ENCODE measurements at regions not wholly inside any gene's neighbourhood (a gene's known extent, or its start where the extent isn't known, plus 50 kb on each side); places are given as distances from the start of the nearest gene placed in this dataset.

GRCh38 chr11:127440616-127441015, 440.0 kb upstream of the KIRREL3 start:
- Mint-ChIP-seq H3K4me1 (ENCODE audit: low read depth) (no peaks in the 10 kb centered on the region), H3K27me3 (ENCODE audit: insufficient read depth) (no peaks in the 10 kb centered on the region), H3K9me3 (no peaks in the 10 kb centered on the region), H3K4me3 (no peak overlapping the region), H3K36me3 (ENCODE audit: low read depth) (no peaks in the 10 kb centered on the region), H3K27ac (no peak overlapping the region)
- intact Hi-C loops (cut with micrococcal nuclease), result no loop called here
- DNase-seq (ENCODE audit: low spot score), result no peak

DNA sequence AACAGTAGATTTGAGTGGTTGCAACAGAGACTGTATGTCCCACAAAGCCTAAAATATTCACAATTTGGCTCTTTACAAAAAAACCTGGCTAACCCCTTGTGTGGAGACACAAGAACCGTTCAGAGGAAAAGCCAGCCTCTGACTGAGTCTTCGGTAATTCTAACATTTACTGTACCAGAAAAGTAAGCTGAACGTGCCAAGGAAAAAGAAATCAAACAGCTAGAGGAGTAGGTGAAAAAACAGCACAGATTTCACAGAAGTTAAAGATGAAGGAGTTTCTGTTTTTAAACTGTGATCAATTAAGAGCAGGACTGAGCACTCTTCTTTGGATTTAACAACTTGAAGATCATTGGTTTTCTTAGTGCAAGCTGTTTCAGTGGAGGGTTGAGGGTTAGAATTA, 424.7 kb upstream of the KIRREL3 start:
- intact Hi-C loops (cut with micrococcal nuclease), result no loop called here
- no peak overlapping the region for H3K4me3 Mint-ChIP-seq
- no peaks in the 10 kb centered on the region for H3K27me3 Mint-ChIP-seq (ENCODE audit: insufficient read depth)
- H3K9me3 Mint-ChIP-seq, result no peaks in the 10 kb centered on the region
- H3K27ac Mint-ChIP-seq, result no peak overlapping the region
- no peak for DNase-seq (ENCODE audit: low spot score)
- H3K4me1 Mint-ChIP-seq (ENCODE audit: low read depth), result no peaks in the 10 kb centered on the region
- H3K36me3 Mint-ChIP-seq (ENCODE audit: low read depth), result no peaks in the 10 kb centered on the region

DNA sequence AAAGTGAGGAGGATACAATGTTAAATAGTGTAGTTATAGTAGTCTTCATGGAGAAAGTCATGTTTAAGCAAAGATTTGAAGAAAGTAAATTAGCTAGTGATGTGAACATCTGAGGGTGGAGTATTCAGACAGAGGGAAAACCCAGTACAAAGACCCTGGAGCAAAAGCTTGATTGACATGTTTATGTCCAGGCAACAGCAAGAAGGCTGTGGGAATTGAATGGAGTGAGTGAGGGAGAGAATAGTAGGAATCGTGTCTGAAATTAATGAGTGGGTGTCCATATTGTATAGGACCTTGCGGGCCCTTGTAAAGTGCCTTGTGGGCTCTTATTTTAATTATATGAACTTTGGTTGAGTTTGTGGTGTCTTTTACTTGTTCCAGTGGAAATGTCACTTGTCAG, 424.1 kb upstream of the KIRREL3 start:
- Mint-ChIP-seq H3K4me3 (no peak overlapping the region), H3K27me3 (ENCODE audit: insufficient read depth) (no peaks in the 10 kb centered on the region), H3K4me1 (ENCODE audit: low read depth) (no peaks in the 10 kb centered on the region), H3K9me3 (no peaks in the 10 kb centered on the region), H3K27ac (no peak overlapping the region), H3K36me3 (ENCODE audit: low read depth) (no peaks in the 10 kb centered on the region)
- no peak for DNase-seq (ENCODE audit: low spot score)
- intact Hi-C loops (cut with micrococcal nuclease), result no loop called here

GRCh38 chr11:127420139-127420538, 419.6 kb upstream of the KIRREL3 start:
- Mint-ChIP-seq H3K27ac (no peak overlapping the region), H3K36me3 (ENCODE audit: low read depth) (no peaks in the 10 kb centered on the region), H3K9me3 (peaks cover 8% of the 10 kb centered on the region), H3K4me1 (ENCODE audit: low read depth) (no peaks in the 10 kb centered on the region), H3K27me3 (ENCODE audit: insufficient read depth) (no peaks in the 10 kb centered on the region), H3K4me3 (no peak overlapping the region)
- DNase-seq (ENCODE audit: low spot score), result no peak
- intact Hi-C loops (cut with micrococcal nuclease), result no loop called here

DNA sequence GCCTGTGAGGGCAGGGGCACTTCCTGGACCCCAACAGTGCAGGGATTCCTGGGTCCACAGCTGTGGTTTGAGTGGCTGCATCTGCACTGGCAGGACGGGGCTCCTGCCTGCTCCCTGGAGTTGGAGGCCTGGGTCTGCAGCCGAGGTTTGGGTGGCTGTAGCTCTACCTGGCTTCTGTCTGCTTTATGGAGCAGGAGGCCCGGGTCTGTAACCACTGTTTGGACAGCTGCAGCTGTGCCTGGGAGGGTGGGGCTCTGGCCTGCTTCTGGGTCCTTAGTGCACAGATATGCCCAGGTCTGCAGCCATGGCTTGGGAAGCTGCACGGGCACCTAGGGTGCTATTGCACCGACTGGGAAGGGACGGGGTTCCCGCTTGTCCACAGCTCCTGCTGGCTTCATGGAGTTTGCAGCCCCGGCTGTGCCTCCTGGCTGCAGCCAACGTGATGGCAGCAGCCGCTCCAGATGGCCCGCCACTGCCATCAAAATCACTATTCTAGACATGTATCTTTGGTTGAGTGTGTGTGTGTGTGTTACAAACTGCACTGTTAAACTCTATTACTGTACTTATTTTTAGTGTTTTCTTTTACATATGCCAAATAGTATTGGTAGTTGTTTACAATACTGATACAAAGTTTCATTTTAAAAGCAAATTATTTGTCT, 412.3 kb upstream of the KIRREL3 start:
- DNase-seq (ENCODE audit: low spot score), result no peak
- H3K27ac Mint-ChIP-seq, result no peak overlapping the region
- H3K4me3 Mint-ChIP-seq, result no peak overlapping the region
- peaks cover 17% of the 10 kb centered on the region for H3K9me3 Mint-ChIP-seq
- H3K4me1 Mint-ChIP-seq (ENCODE audit: low read depth), result no peaks in the 10 kb centered on the region
- H3K36me3 Mint-ChIP-seq (ENCODE audit: low read depth), result no peaks in the 10 kb centered on the region
- H3K27me3 Mint-ChIP-seq (ENCODE audit: insufficient read depth), result no peaks in the 10 kb centered on the region
- intact Hi-C loops (cut with micrococcal nuclease), result no loop called here

DNA sequence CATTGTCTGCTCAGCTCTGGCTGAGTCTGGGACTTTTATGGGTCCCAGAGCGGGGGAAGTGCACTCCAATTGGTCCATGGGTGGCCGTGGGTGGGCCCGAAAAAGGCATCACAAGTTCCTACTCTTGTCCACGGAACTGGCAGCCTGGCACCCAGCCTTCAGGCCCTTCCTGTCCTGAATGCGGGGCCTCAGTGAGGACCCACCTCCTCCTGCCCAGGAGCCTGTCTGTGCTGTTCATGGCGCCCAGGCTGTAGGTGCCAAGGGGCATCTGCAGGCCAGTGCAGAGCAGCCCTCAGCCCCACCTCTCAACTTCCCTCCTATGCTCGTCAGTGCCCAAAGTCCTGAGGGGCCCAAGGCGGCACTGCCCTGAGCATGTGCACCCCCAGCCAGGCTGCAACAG, 411.7 kb upstream of the KIRREL3 start:
- Mint-ChIP-seq H3K36me3 (ENCODE audit: low read depth) (no peaks in the 10 kb centered on the region), H3K9me3 (peaks cover 17% of the 10 kb centered on the region), H3K27ac (no peak overlapping the region), H3K4me3 (no peak overlapping the region), H3K27me3 (ENCODE audit: insufficient read depth) (no peaks in the 10 kb centered on the region), H3K4me1 (ENCODE audit: low read depth) (no peaks in the 10 kb centered on the region)
- intact Hi-C loops (cut with micrococcal nuclease), result no loop called here
- DNase-seq (ENCODE audit: low spot score), result no peak

GRCh38 chr11:127411283-127411682, 410.7 kb upstream of the KIRREL3 start:
- no peak for DNase-seq (ENCODE audit: low spot score)
- H3K36me3 Mint-ChIP-seq (ENCODE audit: low read depth), result no peaks in the 10 kb centered on the region
- no peak overlapping the region for H3K27ac Mint-ChIP-seq
- intact Hi-C loops (cut with micrococcal nuclease), result no loop called here
- no peak overlapping the region for H3K4me3 Mint-ChIP-seq
- H3K4me1 Mint-ChIP-seq (ENCODE audit: low read depth), result no peaks in the 10 kb centered on the region
- H3K9me3 Mint-ChIP-seq, result peaks cover 10% of the 10 kb centered on the region
- H3K27me3 Mint-ChIP-seq (ENCODE audit: insufficient read depth), result no peaks in the 10 kb centered on the region

DNA sequence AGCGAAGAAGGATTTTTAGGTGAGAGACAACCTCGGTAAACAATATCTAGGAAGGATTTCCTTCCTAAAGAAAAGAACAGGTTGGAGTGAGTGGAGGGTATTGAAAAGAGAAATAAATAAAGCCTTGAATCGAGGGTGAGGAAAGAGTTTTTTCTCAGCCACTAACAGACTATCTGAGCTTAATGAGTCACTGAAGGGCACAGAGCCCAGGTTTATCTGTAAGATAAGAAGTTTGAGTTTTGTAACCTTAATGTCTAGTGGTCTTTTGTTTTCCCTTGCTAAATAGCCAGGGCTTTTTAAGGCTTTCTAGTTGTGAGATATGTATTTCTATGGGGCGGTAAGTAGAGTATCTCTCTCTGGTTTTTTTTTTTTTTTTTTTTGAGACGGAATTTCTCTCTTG, 394.5 kb upstream of the KIRREL3 start:
- H3K4me1 Mint-ChIP-seq (ENCODE audit: low read depth), result no peaks in the 10 kb centered on the region
- H3K4me3 Mint-ChIP-seq, result no peak overlapping the region
- no peak overlapping the region for H3K27ac Mint-ChIP-seq
- H3K27me3 Mint-ChIP-seq (ENCODE audit: insufficient read depth), result no peaks in the 10 kb centered on the region
- intact Hi-C loops (cut with micrococcal nuclease), result no loop called here
- H3K36me3 Mint-ChIP-seq (ENCODE audit: low read depth), result no peaks in the 10 kb centered on the region
- no peak for DNase-seq (ENCODE audit: low spot score)
- H3K9me3 Mint-ChIP-seq, result no peaks in the 10 kb centered on the region

DNA sequence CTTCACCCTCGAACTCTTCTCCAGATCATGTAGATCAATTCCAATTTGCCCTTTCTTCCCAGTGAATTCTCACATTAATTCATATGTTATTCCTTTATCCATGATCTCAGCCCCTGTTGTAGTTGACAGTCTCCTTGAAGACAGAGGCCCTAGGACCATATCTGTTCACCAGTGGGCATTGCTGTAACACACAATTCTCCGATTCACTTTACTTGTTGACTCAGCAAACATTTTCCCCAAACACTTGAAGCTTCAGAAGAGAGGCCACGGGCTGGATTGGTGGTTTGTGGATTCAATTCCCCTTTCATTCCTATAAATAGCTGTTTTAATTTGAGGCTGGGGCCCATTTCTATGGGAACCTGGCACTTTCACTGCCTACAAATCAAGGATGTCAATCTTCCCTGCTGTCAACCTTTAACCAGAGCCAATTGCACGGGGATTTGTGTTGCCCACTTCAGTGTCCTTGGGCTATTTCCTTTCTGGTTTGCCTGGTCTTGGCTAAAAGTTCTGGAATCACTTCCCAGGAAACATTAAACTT, 393.0 kb upstream of the KIRREL3 start:
- H3K4me1 Mint-ChIP-seq (ENCODE audit: low read depth), result no peaks in the 10 kb centered on the region
- no peaks in the 10 kb centered on the region for H3K27me3 Mint-ChIP-seq (ENCODE audit: insufficient read depth)
- no peak overlapping the region for H3K4me3 Mint-ChIP-seq
- no peak overlapping the region for H3K27ac Mint-ChIP-seq
- DNase-seq (ENCODE audit: low spot score), result no peak
- H3K36me3 Mint-ChIP-seq (ENCODE audit: low read depth), result no peaks in the 10 kb centered on the region
- no peaks in the 10 kb centered on the region for H3K9me3 Mint-ChIP-seq
- intact Hi-C loops (cut with micrococcal nuclease), result no loop called here

DNA sequence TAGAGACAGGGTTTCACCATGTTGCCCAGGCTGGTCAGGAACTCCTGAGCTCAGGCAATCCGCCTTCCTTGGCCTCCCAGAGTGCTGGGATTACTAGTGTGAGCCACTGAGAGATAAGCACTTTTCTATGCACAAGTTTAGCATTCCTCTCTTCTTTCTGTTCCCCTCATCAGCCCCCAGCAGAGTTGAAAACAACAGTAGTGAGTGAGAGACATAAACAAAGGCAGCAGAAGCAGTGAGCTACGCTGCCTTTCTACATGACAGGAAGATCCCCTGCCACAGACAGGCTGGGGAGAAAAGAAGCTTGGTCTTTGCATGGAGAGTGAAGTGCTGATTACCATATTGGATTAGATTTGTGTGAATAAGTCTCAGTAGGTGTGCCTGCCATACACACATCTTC, 392.0 kb upstream of the KIRREL3 start:
- H3K9me3 Mint-ChIP-seq, result no peaks in the 10 kb centered on the region
- H3K27me3 Mint-ChIP-seq (ENCODE audit: insufficient read depth), result no peaks in the 10 kb centered on the region
- intact Hi-C loops (cut with micrococcal nuclease), result no loop called here
- no peak overlapping the region for H3K4me3 Mint-ChIP-seq
- no peaks in the 10 kb centered on the region for H3K4me1 Mint-ChIP-seq (ENCODE audit: low read depth)
- no peaks in the 10 kb centered on the region for H3K36me3 Mint-ChIP-seq (ENCODE audit: low read depth)
- no peak for DNase-seq (ENCODE audit: low spot score)
- H3K27ac Mint-ChIP-seq, result no peak overlapping the region

GRCh38 chr11:127390465-127390864, 389.9 kb upstream of the KIRREL3 start:
- Mint-ChIP-seq H3K27ac (no peak overlapping the region), H3K36me3 (ENCODE audit: low read depth) (no peaks in the 10 kb centered on the region), H3K9me3 (no peaks in the 10 kb centered on the region), H3K4me1 (ENCODE audit: low read depth) (no peaks in the 10 kb centered on the region), H3K4me3 (no peak overlapping the region), H3K27me3 (ENCODE audit: insufficient read depth) (no peaks in the 10 kb centered on the region)
- no peak for DNase-seq (ENCODE audit: low spot score)
- intact Hi-C loops (cut with micrococcal nuclease), result no loop called here

DNA sequence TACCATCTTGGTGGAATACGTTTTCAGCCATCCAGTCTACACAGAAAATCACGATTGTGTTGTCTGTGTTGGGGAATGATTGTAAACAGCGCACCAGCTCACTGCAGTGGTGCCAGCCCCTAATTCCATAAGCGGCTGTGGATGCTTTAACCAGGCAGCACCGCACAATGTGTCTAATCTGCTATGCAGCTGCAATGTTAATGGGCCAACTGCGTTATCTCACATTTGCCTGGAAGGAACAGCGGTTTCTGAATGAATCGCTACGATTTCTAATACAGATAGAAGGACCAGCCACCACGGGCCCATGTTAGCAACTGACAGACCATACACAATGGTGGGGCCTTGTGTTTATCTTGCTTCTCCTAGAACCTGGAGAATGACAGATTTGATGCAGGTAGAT, 384.5 kb upstream of the KIRREL3 start:
- Mint-ChIP-seq H3K4me3 (no peak overlapping the region), H3K27ac (no peak overlapping the region), H3K9me3 (no peaks in the 10 kb centered on the region), H3K4me1 (ENCODE audit: low read depth) (no peaks in the 10 kb centered on the region), H3K27me3 (ENCODE audit: insufficient read depth) (no peaks in the 10 kb centered on the region), H3K36me3 (ENCODE audit: low read depth) (no peaks in the 10 kb centered on the region)
- intact Hi-C loops (cut with micrococcal nuclease), result no loop called here
- DNase-seq (ENCODE audit: low spot score), result no peak

- H3K4me3 Mint-ChIP-seq, result no peak overlapping the region
- no peaks in the 10 kb centered on the region for H3K4me1 Mint-ChIP-seq (ENCODE audit: low read depth)
- H3K36me3 Mint-ChIP-seq (ENCODE audit: low read depth), result no peaks in the 10 kb centered on the region
- DNase-seq (ENCODE audit: low spot score), result no peak
- intact Hi-C loops (cut with micrococcal nuclease), result no loop called here
- H3K9me3 Mint-ChIP-seq, result no peaks in the 10 kb centered on the region
- no peak overlapping the region for H3K27ac Mint-ChIP-seq
- no peaks in the 10 kb centered on the region for H3K27me3 Mint-ChIP-seq (ENCODE audit: insufficient read depth)
Observed at GRCh38 chr11:127383026-127383425, 382.5 kb upstream of the KIRREL3 start.

DNA sequence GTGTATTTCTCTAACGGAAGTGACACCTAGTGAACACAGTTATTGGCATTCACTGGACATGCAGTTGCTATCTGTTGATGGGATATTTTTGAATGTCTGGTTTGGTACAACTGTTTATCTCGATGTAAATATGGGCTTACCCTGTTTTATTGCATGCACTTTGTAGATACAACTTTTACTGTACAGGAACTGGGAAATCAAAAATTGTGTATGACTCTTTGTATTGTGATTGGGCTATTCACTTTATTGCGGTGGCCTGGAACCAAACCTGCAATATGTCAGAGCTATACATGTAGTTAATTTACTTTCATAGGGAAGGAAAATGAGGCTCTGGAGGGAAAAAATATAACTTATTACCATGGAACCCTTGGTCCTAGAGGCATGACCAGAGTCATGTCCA, 380.7 kb upstream of the KIRREL3 start:
- DNase-seq (ENCODE audit: low spot score), result no peak
- Mint-ChIP-seq H3K36me3 (ENCODE audit: low read depth) (no peaks in the 10 kb centered on the region), H3K27ac (no peak overlapping the region), H3K27me3 (ENCODE audit: insufficient read depth) (no peaks in the 10 kb centered on the region), H3K9me3 (no peaks in the 10 kb centered on the region), H3K4me1 (ENCODE audit: low read depth) (no peaks in the 10 kb centered on the region), H3K4me3 (no peak overlapping the region)
- intact Hi-C loops (cut with micrococcal nuclease), result no loop called here

Measured in activated T-helper 1 cell treated with anti-CD3 and anti-CD28 coated beads, Interleukin-12 subunit alpha, Interleukin-12 subunit beta, Interleukin-2, Interleukin-4 antibody, amounts not matched to agents 30 ng/mL and 10 ng/mL and 1 ng/mL, durations not matched to agents 14 hours and 24 hours and 36 hours (primary cell).